ENCODE measurements at regions not wholly inside any gene's neighbourhood (a gene's known extent, or its start where the extent isn't known, plus 50 kb on each side); places are given as distances from the start of the nearest gene placed in this dataset.

DNA sequence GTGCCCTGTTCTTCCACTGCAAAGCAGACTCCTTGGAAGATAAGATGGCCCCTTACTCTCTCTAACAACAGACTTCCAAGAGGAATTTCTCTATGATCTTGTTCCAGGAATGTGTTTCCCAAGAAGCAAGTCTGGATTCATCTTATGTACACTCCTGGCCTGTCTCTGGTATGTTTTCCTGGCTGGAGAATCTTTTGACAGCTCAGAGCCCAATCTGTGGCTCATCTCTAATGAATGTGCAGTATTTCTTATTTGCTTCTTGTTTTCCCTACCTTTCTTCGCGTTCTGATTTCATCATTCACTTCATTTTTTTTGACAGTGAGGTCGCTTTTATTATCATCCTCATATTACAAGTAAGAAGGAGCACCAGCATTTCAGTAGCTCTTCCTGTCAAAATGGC, 53.0 kb upstream of the PITRM1 start:
- DNase-seq, result peak; percentile 90

DNA sequence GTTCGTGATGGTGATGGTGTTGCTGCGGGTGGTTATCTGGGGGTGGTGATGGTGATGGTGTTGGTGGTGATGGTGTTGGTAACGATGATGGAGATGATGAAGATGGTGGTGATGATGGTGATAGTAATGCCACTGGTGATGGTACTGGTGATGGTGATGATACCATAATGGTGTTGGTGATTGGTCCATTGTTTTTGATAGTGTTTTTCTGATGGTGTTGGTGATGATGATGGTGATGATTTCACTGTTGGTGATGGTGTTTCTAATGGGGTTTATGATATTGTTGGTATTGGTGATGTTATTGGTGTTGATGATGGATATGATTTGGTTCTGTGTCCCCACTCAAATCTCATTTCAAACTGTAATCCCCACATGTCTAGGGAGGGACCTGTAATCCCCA, 51.7 kb upstream of the PITRM1 start:
- DNase-seq, result no peak

DNA sequence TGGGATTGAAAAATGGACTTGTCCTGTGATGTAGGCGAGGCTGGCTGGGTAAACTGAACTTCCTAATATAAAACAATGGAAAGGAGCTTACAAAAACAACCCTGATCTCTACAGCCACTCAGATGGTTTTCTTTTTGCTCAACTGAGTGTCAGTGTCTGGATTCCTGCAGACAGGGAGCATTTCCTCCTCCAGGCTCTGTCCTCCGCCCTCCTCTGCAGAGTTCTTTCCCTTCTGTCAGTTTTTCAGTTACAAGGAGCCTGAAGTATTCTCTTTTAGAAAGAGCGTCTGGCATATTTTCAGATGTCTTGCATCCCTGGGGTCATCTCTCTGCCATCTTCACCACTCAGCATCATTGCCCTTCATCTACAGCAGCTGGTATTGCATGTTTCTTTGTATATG, 50.0 kb upstream of the PITRM1 start:
- DNase-seq, result no peak

Measured in kidney glomerular epithelial cell (primary cell).